ENCODE measurements at regions not wholly inside any gene's neighbourhood (a gene's known extent, or its start where the extent isn't known, plus 50 kb on each side); places are given as distances from the start of the nearest gene placed in this dataset.
"Not testable (repeated sequence)": the region's sequence is repeated elsewhere in the genome, so short reads cannot be mapped to it uniquely, and the experiment has no call there.

DNA sequence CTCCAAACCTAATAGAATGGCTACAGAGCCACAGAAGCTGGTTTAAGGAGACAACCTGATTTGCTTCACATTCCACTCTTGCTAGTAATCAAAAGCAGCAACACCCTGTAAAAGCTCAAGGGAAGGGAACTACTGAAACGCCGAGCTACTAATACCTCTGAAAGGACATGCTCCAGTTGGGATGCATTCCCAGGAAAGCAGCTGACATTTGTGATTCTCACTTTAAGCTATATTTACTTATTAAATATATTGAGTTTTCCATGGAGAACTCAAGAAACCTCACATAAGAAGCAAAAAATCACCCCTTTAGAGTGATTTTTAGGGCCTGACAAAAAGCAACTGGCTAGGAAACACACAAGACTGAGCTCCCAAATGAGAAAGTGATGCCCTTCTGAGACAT, 1073.0 kb upstream of the FLRT2 start:
- DNase-seq: no peak

DNA sequence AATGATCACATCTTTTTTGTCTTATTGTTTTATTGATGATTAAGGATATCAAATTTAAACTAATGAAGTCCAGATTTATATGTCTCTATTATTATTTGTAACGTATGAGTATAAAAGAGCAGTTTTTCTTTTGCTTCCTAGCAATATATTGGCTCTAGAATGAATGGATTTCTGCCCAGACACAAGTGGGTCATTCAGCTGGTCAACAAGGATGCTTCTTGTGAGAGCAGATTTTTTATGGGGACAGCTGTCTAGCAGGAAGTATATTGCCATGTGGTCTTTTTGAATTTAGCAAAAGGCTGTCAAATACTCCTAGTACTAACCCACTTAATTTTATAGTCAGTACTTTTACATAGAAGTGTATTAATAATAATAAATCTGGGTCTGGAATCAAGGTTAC, 1071.1 kb upstream of the FLRT2 start:
- peak in 7 of 58 donors; percentile 1 to 36 (median 6) for DNase-seq

DNA sequence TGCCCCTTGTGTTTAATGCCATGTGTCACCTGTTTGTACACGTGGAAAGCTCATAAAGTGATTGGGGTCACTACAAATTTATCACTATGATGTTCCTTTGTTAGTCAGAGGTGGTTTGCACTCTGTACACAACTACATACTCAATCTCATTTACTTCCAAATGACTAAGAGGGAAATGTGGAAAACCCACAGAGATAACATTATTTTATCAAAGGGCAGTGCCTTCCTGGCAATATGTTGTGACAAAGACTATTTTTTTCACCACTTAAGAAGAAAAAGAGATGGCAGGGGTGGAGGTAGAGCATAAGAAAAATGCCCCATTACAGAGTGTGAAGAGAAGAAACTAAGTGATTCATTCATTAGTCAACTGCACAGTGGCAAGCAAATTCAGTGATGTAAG, 1064.1 kb upstream of the FLRT2 start:
- no peak for DNase-seq

DNA sequence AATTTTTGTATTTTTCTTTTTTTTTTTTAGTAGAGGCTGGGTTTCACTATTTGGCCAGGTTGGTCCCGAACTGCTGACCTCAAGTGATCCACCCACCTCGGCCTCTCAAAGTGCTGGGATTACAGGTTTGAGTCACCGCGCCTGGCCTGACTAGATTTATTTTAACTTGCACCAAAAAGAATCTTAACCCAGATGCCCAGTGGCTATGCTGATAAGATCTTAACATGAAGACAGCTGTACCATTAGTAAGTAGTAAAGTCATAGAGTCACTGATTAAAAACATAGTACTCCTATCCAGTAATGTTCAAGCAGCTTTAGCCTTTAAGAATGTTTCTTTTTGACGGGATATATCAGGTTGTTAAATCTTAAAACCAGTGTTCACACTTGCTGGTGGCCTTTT, 1061.8 kb upstream of the FLRT2 start:
- DNase-seq: no peak

DNA sequence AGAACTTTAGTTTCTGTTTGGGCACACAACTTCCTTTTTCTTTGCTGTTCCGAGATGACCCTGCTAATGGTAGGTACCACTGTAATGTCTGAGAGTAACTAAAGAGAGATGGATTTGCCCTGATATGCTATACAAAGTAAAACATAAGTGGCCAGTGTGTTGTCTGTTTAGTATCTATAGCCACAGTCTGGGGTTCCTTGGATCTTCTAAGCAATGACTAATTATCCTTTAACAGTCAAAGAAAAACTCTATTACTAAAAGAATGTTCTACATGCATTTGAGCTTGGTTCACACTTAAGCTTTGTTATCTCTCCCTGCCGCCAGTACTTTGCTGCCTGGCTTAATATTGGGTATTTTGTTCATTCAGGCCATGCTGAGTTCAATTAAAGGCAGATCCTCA, 1051.9 kb upstream of the FLRT2 start:
- DNase-seq: no peak

DNA sequence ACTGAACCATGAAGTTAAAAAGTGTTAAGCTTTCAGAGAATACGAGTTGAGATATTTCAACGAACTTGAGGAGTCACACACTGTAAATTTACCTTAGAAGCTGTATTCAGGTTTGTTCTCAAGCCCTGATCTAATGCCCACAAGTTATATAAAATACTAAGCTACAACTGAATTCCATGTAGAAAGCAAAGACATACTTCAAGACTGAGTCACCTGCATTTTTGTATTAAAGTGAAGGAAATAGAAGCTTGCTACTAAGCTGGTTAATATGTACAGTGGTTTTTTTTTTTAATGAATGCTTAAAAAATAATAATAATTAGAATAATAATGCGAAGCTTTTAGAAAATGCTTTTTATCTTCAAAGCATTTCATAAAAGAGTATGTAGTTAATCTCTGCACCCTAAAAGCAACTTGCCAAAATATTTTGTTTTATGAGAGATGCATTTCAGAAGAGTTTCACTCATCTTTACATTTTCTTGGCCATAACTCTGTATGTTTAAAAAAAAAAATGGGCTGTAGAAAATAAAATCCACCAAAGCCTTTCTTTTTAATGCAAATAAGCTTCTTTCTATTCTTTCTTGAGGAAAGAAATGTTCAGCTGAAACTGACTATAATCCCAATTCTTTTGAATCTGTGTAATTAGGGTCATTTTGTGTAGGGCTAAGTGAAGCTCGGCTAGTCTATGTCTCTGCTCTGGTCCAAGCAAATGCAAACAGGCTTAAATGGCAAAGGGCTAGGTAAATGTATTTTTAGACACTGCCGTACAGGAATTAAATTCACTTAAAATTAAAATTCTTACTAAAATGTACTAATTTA, 1047.5 kb upstream of the FLRT2 start:
- no peak for DNase-seq

DNA sequence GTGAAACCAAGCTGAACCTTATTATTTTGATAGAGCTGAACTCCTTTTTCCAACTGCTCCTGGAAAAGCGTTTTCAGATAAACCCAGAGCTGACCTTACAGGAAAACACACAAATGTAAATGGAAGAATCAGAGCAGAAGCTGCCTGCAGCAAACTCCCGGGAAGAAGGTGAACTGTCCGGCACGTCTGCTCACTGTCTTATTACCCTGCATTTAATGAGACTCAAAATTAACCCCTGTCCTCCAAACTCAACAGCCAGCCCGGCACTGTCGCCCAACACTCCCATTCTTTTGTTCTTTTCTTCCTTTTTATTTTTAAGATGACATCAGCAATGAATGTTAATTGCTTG, 1046.9 kb upstream of the FLRT2 start:
- DNase-seq: peak in 1 of 58 donors; percentile 1

DNA sequence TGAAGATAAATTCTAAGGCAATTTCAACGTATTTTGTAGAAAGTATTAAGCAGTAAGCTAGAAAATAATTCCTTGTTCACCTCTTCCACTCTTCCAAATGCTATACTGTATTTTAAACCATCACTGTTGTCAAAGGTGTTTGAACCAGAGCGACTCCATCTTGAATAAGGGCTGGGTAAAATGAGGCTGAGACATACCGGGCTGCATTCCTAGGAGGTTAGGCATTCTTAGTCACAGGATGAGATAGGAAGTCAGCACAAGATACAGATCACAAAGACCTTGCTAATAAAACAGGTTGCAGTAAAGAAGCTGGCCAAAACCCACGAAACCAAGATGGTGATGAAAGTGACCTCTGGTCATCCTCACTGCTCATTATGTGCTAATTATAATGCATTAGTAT, 1045.7 kb upstream of the FLRT2 start:
- DNase-seq: not testable (repeated sequence)

DNA sequence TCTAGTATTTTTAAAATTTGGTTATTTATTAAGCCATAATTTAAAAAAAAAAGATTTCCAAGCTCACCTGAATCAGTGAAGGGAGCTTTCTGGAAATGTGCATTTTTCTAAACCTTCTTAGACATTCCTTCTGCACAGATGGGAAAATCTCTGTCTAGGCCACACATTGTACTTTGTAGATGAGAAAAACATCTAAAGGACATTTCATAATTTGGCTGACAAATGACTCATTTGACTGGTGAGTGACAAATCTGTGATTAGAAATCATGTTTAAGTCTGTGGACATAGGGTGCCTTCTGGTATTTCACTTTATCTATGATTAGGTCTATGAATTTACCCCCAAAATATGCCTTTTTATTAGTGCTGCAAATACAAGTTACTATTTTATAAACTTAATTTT, 1044.9 kb upstream of the FLRT2 start:
- no peak for DNase-seq

DNA sequence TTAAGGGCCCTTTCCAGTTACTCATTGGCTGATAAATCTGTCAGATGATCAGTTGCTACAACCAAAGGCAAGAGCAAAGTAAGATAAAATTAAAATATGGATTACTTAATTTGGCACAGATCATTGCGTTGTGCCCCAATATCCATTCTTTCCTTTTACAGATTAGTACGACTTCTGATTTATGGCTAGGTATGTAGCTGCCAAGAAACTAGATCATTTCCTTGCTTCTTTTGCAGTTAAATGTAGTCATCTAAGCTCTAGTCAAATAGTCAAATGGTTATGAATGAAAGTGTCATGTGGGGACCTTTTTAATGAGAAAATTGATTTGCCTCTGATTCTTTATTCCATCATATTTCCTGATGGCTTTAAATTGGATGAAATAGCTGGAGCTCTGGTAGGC, 1039.9 kb upstream of the FLRT2 start:
- no peak for DNase-seq

DNA sequence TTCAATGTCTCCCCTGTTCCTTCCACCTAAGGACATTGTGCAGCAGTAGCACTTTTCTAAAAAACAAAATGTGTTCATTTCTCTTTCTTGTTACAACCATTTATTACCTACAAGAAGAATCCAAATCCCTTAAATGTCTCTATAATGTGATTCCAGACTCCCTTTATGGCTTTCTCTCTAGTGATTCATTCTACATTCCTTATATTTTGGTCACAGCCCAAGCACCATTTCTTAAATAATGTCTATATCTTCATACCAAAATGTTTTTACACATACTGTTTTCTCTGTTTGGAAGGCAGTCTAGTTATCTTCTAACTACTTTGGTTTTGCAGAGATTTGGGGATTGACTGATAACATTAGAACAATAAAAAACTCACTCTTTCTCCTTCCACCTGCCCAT, 1037.3 kb upstream of the FLRT2 start:
- no peak for DNase-seq

DNA sequence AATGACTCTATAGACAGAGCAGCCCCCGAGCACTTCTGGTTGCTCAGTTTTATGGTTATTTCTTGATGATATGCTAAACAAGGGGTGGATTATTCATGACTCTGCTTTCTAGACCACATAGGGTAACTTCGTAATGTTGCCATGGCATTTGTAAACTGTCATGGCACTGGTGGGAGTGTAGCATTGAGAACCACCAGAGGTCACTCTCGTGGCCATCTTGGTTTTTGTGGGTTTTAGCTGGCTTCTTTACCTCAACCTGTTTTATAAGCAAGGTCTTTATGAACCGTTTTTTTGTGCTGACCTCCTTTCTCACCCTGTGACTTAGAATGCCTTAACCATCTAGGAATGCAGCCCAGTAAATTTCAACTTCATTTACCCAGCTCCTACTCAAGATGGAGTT, 1036.2 kb upstream of the FLRT2 start:
- no peak for DNase-seq

DNA sequence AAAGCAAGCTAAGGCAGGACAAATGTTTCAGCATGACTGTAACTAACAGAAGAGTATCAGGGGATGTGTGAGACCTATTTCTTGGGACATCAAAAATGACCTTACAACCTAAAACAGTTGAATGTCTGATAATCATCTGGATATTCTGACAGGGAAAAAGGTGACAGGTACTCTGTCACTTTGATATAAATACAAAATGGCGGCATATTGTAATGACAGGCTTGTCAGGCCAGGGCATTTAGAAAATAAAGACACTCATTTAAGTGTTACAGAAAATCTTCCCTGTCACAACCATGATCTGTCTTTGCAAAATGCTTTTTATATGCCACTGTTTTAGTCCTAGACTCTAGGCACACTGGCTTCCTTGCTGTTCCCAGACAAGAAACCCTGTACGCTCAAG, 1033.3 kb upstream of the FLRT2 start:
- DNase-seq: no peak

DNA sequence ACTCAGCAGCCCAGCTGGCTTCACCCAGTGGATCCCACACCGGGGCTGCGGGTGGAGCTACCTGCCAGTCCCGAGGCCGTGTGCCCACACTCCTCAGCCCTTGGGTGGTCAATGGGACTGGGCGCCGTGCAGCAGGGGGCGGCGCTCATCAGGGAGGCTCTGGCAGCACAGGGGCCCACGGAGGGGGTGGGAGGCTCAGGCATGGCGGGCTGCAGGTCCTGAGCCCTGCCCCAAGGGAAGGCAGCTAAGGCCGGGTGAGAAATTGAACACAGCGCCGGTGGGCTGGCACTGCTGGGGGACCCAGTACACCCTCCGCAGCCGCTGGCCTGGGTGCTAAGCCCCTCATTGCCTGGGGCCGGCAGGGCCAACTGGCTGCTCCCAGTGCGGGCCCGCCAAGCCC, 1017.1 kb upstream of the FLRT2 start:
- DNase-seq: not testable (repeated sequence)

DNA sequence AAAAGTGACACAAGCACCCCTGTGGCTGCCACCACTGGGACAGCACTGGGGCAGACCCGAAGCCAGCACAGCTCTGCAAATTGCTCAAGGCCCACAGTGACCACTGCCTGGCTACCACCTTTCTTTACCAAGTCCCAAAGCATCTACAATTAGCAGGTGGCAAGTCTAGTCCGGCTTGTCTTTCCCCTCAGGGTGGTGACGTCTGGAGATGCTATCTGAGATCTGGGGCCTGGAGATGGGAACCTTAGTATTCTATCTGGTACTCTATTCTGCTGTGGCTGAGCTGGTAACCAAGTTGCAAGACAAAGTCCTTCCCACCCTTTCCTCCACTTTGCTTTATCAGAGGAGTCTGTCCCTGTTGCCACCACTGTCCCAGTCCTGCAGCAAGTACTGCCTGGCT, 1010.1 kb upstream of the FLRT2 start:
- no peak for DNase-seq

DNA sequence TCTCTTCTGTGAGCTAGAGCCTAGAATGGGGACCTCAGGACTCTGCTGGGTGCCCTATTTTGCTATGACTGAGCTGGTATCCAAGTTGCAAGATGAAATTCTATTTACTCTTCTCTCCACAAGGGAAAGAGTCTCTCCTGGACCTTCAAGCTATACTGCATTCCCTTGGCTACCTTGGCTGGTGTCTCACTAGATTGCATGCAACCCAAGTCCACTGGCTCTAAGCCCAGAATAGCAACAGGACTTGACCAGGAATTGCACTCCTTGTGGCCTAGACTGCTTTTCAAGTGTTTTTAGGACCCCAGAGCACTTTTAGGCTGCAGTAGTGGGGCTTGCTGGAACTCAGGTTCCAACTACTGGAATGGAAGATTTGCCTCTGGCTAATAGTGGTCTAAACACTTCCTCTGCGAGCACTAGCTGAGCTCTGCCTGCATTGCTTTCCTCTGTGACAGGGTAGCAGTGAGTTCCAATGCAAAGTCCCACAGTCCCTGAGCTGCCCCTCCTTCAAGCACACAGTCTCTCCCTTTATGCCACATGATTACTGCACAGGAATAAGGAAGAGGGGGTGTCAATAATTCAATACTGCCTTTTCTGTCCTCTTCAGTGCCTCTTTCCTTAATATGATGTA, 1009.1 kb upstream of the FLRT2 start:
- no peak for DNase-seq

DNA sequence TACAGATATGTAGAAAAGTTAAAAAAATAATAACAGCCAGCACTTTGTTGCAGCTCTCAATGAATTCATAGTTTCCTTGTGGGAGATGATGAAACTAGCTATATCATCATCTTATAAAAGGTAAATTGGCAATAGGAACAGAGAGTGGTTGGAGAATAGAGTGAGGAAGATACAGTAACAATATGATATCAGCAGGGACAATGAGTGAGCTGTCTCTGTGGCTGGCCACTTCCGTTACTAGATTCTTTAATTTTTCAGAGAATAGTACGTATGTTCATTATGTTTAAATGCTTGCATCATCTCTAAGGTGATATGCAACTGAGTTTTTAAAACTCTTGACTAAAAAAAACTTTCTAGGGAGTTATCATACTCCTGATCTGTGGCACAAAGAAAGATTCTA, 1006.2 kb upstream of the FLRT2 start:
- no peak for DNase-seq

DNA sequence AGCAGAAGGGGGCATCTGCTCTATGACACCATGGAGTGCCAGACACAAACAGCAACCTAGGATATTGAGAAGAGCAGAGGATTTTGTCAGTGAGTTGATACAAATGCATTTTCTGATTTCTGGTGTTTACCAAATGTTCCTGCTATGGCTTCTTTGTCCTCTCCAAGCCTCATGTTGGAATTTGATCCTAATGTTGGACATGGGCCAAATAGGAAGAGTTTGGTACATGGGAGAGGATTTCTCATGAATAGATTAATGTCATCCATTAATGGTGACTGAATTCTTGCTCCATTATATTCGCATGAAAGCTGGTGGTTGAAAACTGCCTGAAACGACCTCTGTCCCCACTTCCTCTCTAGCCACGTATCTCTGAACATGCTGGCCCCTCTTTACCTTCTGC, 1002.2 kb upstream of the FLRT2 start:
- no peak for DNase-seq

DNA sequence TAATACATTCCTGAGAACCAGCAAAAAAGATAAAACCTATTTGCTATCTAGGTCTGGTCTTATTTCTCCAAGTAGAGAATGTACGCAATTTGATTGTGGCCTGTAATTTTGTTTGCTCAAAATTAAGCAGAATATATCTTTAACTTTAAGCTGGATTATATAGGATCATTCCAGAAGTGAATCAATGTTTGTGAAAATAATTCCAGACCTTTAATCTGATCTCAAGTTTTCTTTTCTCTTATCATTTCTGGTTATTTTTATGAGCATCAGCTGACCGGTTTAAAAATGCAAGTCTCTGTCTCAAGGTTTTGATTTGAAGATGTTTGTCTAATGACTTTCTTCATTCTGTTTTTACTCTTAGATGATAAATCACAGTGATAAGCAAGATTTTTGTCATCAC, 997.9 kb upstream of the FLRT2 start:
- DNase-seq: no peak

DNA sequence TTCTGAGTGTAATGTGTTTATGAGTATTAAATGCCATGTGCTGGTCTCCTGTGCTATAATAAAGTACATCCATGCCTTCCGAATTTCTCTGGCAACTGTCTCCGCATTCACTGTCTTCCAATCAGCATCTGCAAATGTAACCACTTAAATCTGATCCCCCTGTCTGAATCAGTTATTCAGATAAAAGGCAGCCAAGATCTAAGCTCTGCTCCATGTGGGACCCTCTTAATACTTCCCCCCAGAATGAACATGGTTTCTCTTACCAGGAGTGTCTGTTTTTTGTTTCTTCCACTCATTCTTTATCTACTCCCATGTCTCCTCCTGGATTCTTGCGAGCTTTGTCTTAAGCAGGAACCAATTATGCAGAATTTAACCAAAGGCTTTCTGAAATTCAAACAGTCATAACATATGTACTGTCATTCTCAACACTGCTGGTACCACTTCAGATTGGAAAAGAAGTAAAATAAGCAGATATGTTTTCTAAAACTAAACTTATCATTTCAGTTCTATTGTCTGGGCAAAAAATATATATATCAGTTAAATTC, 996.7 kb upstream of the FLRT2 start:
- no peak for DNase-seq

DNA sequence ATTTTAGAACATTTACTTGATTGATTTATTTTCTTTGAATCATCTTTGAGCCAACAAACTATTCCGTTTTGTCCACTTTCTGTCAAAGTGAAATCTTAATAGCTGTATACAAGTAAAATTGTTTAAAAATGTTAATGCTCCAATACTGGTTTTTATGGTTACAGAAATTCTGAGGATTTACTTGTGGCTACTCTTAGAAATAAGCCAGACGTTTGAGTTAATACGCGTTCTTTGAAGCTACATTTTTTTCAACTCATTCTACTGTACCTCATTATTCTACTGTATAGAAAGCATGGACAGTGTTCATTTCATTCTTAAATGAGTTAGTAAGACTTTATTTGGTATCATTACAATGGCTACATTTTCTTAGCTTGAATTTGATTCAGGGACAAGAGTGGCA, 996.2 kb upstream of the FLRT2 start:
- DNase-seq: no peak

DNA sequence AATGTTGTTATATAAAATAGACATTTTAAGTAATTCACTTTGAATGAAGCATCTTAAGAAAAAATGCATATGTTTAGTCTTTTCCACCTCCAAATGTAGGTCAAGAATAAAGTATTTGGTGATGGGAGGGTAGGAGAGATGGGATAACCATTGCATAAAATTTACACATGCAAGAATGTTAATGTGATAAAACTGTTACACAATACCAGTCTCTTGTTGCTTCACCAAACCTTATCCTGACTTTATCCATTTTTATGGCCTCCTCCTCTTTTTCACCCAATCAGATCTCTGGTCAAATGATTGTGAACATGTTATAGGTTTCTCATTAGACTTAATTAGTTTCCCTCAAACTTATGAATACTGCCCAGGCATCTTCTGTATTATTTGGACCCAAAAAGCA, 994.5 kb upstream of the FLRT2 start:
- DNase-seq: no peak

DNA sequence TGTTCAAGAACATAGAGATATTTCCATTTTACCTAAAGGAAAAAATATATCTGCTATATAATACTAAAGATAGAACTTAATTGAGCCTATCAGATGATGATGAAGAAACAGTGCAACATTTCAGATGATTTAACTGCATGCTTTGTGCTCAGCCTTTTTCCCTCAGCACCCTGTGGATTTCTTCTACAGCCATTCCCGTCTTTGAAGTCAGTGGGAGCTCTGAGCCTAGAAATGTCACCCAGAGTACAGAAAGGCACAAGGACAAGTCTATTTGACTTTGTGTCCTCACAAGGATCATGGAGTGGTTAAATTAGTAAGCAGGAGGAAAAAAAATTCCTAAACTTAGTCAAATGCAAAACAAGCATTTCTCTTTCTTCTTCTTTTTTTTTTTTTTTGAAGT, 994.0 kb upstream of the FLRT2 start:
- no peak for DNase-seq
